Left renal cortex interstitium (tissue), 4 donors: ENCODE measurements at regions not wholly inside any gene's neighbourhood (a gene's known extent, or its start where the extent isn't known, plus 50 kb on each side); places are given as distances from the start of the nearest gene placed in this dataset.

Experiments used
- DNase-seq, 4 donors: peaks; one replicate each; pipeline ENCODE4 v3.0.0-alpha.2; 2013; ENCODE audit warnings: low read depth in 4 of 4, low spot score in 2 of 4, missing footprints in 1 of 4

DNA sequence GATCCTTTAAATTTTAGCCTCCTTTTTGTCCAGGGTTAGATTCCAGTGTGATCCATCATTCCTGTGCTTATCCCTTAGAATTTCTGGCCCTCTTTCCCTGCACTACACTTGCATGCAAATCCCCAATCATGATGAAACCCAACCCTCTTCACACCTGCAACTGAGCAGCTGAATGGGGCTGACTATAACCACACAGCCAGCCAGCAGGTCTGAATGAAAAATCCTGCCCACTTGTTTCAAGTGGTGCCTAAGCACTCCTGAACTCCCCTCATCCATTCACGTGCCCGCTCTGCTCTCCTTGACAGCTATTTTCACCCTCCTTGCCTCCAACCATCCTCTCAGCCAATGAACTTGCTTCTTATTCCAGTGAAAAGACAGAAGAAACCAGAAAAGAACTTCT, 80.5 kb upstream of the AFF3 start:
- no peak for DNase-seq

DNA sequence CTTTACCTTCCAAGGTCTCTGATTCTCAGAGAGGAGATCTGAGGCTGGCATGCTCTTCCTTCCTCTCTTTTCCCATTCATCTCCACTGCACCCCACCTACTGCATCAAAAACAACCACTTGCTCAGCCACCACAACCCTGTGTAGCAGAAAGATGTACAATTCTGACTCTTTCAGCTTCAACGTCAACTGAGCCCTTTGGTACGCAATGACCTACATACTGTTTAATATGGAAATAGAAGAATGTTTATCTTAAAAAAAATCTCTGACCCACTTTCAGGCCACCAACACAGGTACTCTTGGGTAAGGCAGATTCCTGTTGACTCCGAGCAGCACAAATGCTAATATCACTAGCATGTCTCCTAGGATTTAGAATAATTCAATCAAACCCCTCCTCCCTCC, 76.2 kb upstream of the AFF3 start:
- DNase-seq: no peak

DNA sequence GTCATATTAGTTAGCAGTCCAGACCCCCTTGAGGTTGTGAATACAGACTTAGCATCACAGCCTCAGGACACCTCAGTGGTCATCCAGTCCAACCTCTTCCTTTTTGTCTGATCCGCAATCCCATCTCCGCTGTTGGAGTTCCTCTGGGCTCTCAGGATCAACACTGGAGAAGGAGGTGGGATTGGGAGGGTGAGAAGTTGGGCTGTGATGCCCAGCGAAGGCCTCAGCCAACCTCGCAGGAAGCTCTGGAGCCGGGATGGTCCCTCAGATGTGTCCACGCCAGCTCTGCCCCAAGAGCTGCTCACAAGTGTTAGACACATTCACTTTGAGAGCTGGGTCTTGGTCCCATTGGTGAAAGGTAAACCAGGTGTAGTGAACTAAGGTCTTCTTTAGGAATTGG, 74.9 kb upstream of the AFF3 start:
- DNase-seq: no peak

DNA sequence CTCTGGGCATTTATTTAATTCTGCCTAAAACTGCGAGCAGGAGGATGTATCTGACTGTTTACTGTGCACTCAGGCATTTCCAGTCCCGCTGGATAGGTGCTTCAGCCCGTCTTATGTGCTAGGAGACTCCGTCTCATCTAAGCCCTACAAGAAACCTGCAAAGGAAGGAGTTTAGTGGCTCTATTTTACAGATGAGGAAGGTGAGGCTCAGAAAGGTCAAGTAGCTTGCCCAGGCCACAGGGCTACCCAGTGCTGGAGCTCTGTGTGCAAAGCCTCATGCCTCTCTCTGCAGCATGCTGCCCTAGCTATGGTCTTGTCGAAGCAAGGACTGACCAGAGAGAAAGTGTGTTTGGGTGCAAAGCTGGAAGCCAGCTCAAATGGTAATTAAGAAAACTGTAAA, 73.6 kb upstream of the AFF3 start:
- no peak for DNase-seq

DNA sequence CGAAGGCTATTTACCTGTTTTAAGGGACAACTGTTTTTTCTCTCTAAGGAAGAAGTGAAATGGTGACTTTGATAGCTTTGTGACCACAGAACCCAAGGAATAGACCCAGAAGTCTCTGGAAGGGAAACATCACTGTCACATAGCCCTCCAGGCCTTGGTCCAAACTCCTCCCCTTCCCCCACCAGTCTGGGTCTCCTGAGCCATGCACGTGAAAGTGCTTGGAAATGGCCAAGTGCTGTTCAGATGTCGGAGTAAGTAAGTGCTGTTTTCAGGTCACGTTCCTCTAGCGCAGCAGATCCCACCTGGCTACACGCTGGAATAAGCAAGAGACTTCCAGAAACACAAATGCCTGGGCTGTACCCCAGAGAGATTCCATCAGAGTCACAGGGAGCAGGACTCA, 73.0 kb upstream of the AFF3 start:
- DNase-seq: no peak

DNA sequence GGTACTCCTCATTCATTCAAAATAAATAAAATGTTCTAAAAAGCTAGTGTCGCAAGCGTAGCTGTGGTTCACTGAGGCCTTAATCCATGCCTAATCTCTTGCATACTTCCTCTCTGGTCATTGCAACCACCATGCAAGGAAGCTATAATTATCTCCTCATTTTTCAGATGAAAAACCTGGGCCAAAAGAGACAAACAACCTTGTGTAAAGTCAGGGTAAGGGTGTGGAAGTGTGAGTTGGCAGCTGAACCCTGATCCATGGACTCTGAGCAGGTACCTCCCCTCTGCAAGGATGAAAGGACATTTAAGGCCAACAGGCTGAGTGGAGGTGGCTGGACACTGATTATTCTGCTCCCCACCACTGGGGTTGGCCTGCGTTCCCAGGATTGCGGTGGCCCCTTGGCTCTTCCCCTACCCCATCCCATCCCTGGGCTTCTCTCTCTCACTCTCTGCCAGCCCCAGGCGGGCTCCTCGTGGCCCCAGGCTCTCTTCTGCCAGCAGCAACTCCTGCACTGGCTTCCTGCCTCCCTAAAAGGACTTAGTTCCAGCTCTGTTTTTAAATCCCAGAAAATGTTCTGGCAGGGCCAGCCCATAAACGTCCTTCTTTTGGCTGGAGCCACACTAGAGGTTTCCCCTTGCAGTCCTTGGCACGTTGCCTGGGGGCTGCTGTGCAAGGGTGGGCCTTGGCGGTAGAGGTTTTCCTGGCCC, 72.0 kb upstream of the AFF3 start:
- DNase-seq: no peak

DNA sequence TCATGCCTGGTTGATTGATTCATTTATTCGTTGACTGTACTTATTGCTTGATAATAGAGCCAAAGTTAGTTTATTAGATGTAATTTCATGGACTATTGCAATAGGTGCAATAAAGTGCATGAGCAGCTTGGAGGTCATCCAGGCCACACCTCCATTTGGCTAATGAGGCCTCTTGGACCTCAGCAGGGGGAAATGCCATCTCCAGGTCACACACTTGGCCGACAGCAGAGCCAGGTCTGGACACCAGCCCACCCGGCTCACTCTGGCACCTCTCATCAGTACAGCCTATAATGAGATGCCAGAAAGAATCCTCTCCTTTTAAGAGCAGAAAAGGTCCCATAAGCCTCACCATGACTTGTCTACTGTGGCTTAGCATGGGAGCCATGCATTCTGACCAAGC, 71.2 kb upstream of the AFF3 start:
- DNase-seq: no peak

DNA sequence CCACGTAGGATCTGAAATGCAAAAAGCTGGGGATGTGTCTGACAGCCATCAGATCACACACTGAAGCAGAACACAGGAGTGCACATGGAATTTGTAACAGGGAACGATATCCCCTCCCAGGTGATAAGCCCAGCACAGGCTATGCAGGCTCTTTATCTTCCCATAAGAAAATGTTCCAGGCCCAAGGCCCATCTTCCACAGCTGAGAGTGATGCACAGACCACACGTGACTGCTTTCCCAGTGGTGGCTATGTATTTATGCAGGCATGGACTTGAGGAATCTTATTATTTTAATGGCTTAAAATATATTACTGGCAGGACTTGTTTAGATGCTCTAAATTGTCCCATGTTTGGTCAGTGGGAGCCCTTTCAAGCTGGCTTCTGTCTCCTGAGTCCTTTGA, 70.5 kb upstream of the AFF3 start:
- DNase-seq: no peak

DNA sequence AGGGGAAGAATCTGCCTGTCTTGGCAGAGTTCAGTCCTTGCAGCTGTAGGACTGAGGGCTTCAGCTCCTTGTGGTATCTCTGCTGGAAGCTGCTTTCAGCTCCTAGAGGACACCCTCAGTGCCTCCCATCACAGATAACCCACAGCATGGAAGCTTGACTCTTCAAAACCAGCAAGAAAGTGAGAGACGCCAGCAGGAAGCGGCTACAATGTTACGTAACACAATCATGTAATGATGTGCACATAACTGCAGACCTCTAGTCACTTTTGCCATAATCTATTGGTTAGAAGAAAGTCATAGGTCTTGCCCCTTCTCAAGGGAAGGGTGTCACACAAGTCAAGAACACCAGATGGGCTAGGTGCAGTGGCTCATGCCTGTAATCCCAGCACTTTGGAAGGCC, 69.1 kb upstream of the AFF3 start:
- no peak for DNase-seq

DNA sequence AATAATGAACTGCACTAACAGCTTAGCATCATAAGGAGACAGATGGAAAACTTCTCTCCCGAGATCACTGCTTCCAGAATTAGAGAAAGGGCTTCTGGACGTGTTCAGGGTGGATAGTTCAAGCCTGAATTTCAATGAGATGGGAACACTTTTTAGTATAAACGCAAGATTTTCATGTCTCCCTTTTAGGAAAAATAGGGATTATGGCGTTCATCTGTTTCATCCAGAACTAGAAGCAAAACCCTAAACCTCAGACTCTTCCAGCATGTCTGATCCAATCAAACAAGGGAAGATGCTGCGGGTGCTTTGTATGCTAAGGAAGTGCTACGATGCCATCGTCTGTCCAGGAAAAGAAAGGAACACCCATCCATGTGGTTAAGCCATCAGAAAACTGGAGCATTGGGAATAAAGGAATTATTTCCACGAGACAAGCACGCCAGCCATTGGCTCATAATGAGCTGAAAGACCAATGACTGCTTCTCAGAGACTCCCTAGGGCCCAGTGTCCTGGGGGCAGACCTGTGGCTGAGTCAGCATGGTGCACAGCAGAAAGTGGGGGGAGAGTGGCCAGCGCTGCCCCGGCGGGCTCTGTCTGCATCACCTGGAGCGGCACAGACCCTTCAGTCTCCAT, 65.9 kb upstream of the AFF3 start:
- no peak for DNase-seq

DNA sequence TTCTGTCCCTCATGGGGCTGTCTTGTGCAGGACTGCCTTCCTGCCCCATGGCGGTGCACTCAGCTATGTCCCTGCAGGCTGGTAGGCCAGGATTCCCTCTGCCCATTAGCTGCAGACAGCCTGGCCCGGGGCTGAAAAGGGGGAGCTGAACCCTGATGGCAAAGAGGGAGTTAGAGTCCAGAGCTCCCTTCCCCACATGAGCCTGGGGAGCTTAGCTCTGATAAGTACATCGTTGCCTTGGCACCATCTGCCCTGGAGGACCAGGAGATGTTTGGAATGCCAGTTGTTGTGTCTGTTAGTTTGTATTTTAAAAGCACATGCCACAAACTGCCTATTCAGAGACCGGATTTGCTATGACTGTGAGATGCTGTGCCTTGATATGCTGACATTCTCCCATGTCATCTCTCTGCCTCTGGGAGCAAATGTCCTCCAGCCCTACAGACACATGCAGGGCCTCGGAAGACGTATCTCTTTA, 65.1 kb upstream of the AFF3 start:
- no peak for DNase-seq

DNA sequence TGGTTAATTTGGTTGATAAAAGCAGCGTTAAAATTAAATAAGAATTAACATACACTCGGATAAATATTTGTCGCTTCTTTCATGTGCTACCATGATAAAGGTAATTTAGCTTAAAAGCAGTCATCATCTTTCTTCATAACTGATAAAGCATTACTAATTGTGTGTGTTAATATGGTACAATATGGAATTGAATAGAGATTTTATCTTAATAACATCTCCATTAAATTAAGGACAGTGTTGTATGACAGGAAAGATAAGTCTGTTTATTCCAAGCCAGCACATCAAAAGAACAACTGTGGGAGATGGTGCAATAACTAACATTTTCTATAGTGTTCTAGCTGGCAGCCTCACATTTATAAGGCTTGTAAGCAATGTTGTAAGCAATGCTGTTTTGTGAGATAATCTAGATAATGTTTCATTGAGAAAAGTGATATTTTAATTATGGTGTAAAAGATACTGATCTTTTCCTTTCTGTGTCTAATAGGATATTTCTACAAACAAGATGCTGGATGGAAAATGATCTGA, 64.4 kb upstream of the AFF3 start:
- DNase-seq: no peak

DNA sequence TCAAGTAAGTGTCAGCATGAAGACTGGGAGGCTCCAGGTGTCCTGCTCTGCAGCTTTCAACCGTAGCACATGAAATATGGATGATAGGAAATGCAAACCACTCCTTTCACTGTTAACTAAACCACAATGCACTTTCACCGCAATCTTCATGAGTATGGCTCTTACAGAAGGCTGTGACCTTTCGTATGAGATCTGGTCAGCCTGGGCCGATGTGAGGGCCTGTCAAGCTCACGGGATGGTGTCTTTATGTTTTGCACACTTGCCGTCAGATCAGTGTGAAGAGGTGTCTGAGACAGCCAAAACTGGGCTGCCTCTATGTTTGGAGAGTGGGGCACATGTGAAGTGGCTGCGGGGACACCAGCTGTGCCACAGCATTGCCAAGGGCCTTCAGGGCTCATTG, 62.8 kb upstream of the AFF3 start:
- DNase-seq: no peak

DNA sequence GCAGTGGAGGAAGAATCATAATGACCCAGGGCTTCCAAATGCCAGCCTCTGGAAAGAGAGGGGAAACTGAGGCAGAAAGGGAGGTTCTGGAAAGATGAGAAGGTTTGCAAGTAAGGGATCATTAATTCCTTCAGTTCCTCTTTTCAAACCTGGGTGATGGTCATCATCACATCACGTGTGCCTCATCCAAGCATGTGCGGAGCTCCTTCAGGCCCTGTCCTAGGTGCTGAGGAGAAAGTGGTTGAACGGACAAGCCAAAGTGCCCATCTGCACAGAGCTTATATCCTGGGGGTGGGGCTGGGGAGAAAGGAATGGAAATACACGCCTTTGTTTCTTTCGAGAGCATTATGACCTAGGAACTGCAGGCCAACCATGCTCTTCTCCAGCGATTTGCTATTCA, 60.2 kb upstream of the AFF3 start:
- no peak for DNase-seq

DNA sequence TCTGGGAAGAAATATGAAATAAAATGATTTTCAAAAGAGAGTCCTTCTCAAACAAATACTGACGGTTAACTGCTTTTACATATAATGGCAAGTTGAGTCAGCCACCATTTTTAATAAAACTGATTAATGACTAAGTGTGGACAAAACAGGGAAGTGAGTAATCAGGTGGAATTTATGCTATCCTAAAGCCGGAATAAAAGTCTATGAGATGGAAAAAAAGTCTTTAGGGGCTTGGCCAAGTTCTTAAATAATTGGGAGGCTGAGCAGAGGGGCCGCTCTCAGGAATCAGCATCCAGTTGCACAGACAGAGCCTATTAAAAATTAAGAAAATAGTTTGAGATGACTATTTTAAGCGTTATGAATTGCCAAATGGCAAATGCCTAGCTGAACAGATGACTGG, 58.6 kb upstream of the AFF3 start:
- DNase-seq: no peak

DNA sequence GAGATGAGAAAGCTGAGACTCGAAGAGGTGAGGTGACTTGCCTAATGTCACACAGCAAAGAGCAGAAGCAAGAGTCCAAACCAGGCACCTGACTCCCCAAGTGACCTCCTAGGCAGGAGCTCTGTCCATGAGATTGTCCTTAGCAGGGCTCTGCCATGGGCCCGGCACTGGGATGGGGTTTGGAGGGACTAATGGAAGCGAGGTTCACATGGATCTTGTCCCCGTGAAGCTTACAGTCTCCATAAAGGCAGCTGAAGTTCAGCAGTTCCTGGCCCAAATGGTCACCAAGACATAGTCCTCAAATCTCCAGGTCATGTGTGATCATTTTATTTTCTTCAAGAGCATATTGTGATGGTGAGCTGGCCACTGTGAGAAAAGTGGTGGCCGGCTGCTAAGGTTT, 57.0 kb upstream of the AFF3 start:
- no peak for DNase-seq

DNA sequence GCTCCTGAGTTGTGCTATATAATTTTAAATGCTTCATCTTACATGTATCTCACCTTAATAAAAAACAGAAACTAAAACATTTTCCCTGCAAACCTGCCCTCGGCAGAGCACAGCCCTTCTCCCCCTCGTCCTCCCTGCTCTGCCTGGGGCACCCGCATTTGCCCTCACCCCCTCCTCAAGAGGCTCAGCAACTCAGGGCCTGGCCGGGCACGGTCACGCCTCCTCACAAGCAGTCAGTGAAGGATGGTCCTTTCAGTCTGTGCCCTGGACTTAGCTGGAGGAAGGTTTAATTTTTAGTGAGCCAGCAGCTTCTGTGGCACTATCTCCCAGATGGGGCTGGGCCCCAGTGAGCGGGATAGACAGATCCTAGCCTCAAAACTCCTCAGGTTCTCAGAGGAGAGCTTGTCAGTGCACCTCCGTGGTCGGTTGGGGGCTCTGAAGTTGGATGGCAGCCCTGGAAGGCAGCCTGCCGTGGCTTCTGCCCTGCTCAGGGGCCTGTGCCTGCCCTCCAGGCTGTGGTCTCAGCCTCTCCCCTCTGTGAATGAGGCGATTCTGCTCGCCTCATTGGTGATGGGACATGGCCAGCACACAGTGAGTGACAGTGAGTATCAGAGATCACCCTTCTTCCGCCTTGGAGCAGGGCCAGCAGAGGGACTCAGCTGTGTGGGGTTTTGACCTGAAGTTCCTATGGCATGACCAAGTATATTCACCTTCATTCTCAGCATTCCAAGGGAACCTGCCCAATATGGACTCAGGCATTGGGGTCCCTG, 56.3 kb upstream of the AFF3 start:
- no peak for DNase-seq

DNA sequence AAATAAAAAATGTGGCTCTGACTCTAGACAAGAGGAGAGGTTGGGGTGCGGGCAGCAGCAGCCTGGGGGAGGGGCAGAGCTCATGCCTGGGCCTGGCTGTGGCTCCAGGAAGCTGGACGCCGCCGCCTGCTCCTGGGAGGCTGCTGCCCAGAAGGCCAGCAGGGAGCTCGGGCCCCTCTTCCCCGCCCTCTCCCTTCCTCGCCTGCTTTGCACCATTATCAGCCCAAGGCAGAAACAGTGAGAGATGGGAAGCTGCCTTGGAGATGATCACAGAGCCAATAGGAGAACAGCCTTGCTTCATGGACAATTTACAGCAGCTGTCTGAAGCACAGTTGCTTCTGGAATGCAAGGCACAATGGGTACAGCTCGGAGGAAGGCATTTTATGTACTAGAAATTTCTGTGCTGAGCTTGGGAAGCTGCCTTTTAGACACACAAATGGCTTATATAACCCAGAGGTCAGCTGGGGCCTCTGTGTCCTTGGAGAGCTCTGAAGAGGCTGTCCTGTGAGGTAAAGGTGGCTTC, 55.3 kb upstream of the AFF3 start:
- DNase-seq: peak; percentile 22 to 63 (median 56)

DNA sequence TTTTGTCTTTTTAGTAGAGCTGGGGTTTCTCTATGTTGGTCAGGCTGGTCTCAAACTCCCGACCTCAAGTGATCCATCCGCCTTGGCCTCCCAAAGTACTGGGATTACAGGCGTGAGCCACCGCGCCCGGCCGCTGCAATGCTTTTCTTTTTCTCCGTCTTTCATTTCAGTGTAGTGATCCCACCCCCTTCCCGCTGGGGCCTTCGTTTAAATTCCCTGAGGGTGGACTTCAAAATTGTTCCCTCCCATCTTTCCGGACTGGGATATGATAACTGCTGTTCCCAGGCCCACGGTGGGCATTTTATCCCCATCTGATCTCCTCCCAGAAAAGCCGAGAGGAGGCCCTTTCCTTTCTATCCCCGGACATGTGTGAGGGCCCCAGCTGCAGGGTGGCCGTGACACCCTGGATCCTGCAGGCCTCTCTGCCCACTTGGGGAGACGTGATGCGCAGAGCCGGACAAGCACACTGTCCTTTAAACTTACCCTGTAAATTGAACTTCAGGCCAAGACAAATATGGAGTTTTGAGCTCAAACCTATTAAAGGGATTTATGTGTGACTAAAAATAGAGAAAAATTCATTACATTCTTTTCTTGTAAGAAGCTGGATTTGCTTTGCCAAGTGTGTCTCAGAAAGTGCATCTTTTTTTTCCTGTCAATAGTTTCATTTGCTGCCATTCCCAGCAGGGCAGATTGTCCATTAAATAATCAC, 54.5 kb upstream of the AFF3 start:
- peak in 3 of 4 donors; percentile 40 to 58 (median 50) for DNase-seq

DNA sequence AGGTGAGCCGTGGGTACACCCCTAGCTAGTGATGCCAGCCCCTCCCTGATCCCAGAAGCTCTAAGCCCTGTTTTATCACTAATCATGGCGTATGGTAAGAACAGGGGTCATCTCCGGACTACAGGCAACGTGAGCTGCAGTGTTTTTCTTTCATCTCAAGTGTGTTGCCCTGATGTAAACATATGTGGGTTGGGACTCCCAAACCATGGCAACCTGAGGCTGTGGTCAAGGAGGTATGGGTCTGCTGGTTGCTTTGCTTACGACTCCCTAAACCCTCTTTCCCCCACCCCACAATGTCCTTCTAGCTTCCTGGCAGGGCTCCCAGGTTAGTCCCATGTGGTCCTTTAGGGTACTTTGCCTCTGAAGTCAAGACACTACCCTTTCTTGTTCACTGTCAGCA, 53.6 kb upstream of the AFF3 start:
- DNase-seq: no peak

DNA sequence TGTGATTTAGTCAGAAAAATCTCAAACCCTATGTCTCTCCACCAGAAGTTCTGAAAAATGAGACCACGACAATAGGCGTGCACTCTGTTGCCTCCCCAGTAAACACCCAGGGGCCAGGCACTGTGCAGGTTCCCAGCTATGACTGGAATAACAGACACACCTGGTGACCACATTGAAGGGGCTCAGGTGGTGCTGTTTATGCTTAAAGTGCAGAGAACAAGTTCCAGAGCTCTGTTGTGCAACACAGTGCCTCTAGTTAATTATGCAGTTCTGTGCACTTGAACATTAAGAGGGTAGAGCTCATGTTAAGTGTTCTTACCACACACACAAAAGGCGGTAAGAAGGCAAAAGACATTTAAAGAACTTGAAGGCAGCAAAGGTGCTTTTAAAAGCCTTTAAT, 52.6 kb upstream of the AFF3 start:
- no peak for DNase-seq
